HepG2 (cell line): ENCODE measurements at regions not wholly inside any gene's neighbourhood (a gene's known extent, or its start where the extent isn't known, plus 50 kb on each side); places are given as distances from the start of the nearest gene placed in this dataset.

Source experiments
- BORCS8-MEF2B ChIP-seq: sonication (generic); formaldehyde crosslinking; IDR thresholded peaks from 2 replicates; pipeline ENCODE4 v1.8.0; 2022; ENCODE audit warnings: mild to moderate bottlenecking, missing genetic modification reagents
- FOXP4 ChIP-seq: sonication (generic); formaldehyde crosslinking; IDR thresholded peaks from 2 replicates; pipeline ENCODE4 v1.4.0; 2020; ENCODE audit warnings: missing genetic modification reagents
- GFI1 ChIP-seq: sonication (generic); formaldehyde crosslinking; IDR thresholded peaks from 2 replicates; pipeline ENCODE4 v1.5.0; 2020; ENCODE audit warnings: missing genetic modification reagents, mild to moderate bottlenecking, borderline replicate concordance
- HNF4G ChIP-seq, 2 experiments: sonication (generic) in 1 of 2; formaldehyde crosslinking in 1 of 2; IDR thresholded peaks; 2 replicates each; pipeline versions ENCODE4 v1.4.0 to v1.6.1; 2011 to 2020; ENCODE audit warnings: borderline replicate concordance in 2 of 2, low read depth in 2 of 2, mild to moderate bottlenecking in 2 of 2, low read length in 1 of 2, missing genetic modification reagents in 1 of 2, moderate library complexity in 1 of 2
- IRF9 ChIP-seq: sonication (generic); formaldehyde crosslinking; IDR thresholded peaks from 2 replicates; pipeline ENCODE4 v1.8.0; 2022; ENCODE audit warnings: missing genetic modification reagents, mild to moderate bottlenecking, borderline replicate concordance
- NRL ChIP-seq: sonication (generic); formaldehyde crosslinking; IDR thresholded peaks from 2 replicates; pipeline ENCODE4 v1.5.0; 2020; ENCODE audit warnings: missing genetic modification reagents, mild to moderate bottlenecking, moderate library complexity, borderline replicate concordance
- RNF219 ChIP-seq: sonication (generic); formaldehyde crosslinking; IDR thresholded peaks from 2 replicates; pipeline ENCODE4 v1.5.0; 2020; ENCODE audit warnings: mild to moderate bottlenecking, missing genetic modification reagents
- RXRA ChIP-seq: sonication (generic); formaldehyde crosslinking; IDR thresholded peaks from 2 replicates; pipeline ENCODE4 v1.5.1; 2020; ENCODE audit warnings: missing genetic modification reagents
- SALL2 ChIP-seq: sonication (generic); formaldehyde crosslinking; IDR thresholded peaks from 2 replicates; pipeline ENCODE4 v1.8.1; 2023; ENCODE audit warnings: mild to moderate bottlenecking, missing genetic modification reagents, inconsistent platforms
- SCMH1 ChIP-seq: sonication (generic); formaldehyde crosslinking; IDR thresholded peaks from 2 replicates; pipeline ENCODE4 v1.9.0; 2021; ENCODE audit warnings: missing genetic modification reagents, mild to moderate bottlenecking, borderline replicate concordance
- SOX13 ChIP-seq, 3 experiments: fragments of 450-650 bp in 1 of 3; sonication (generic) in 1 of 3; formaldehyde crosslinking in 1 of 3; IDR thresholded peaks in 2 of 3; conservative IDR thresholded peaks in 1 of 3; 2 replicates each; pipeline versions ENCODE4 v1.5.0 to v1.6.1; 2016 to 2020; ENCODE audit warnings: antibody characterized with exemption in 1 of 3, mild to moderate bottlenecking in 1 of 3, missing compliant biosample characterization in 1 of 3, missing genetic modification reagents in 1 of 3, moderate library complexity in 1 of 3
- TBP ChIP-seq: sonication (generic); formaldehyde crosslinking; IDR thresholded peaks from 2 replicates; pipeline ENCODE4 v1.5.0; 2020; ENCODE audit warnings: missing genetic modification reagents
- TCF7L2 ChIP-seq: IDR thresholded peaks from 2 replicates; pipeline ENCODE4 v1.6.1; 2011; ENCODE audit warnings: mild to moderate bottlenecking, low read depth, low read length, moderate library complexity
- TRIM22 ChIP-seq: fragments of 450-650 bp; IDR thresholded peaks from 2 replicates; pipeline ENCODE4 v1.6.1; 2017
- YY1 ChIP-seq: IDR thresholded peaks from 2 replicates; pipeline ENCODE4 v1.6.1; 2011; ENCODE audit warnings: low read length, low read depth, moderate library complexity, mild to moderate bottlenecking; ENCODE audit not compliant: insufficient read depth, insufficient replicate concordance
- ZBTB46 ChIP-seq: sonication (generic); formaldehyde crosslinking; IDR thresholded peaks from 2 replicates; pipeline ENCODE4 v1.4.0; 2020; ENCODE audit warnings: mild to moderate bottlenecking, missing genetic modification reagents, borderline replicate concordance
- ZNF121 ChIP-seq: sonication (generic); formaldehyde crosslinking; IDR thresholded peaks from 2 replicates; pipeline ENCODE4 v1.5.0; 2020; ENCODE audit warnings: mild to moderate bottlenecking, missing genetic modification reagents
- ZNF567 ChIP-seq: sonication (generic); formaldehyde crosslinking; IDR thresholded peaks from 2 replicates; pipeline ENCODE4 v1.8.1; 2023; ENCODE audit warnings: mild to moderate bottlenecking, missing genetic modification reagents, borderline replicate concordance
- ZNF839 ChIP-seq: sonication (generic); formaldehyde crosslinking; IDR thresholded peaks from 2 replicates; pipeline ENCODE4 v1.4.0; 2020; ENCODE audit warnings: missing genetic modification reagents, mild to moderate bottlenecking, borderline replicate concordance

- TF ChIP-seq RXRA (CRISPR knock-in tag) (no peak; the same call in 1 of the 2 replicates), BORCS8-MEF2B (no peak), SALL2 (CRISPR knock-in tag) (no peak), TBP (CRISPR knock-in tag) (no peak), TCF7L2 (no peak), YY1 (no peak), NRL (CRISPR knock-in tag) (no peak), ZNF567 (no peak), ZNF121 (CRISPR knock-in tag) (no peak), FOXP4 (CRISPR knock-in tag) (0 out of 2 replicates have a peak, but pooled peaks have one; percentile 14), ZNF839 (CRISPR knock-in tag) (no peak), SCMH1 (CRISPR knock-in tag) (no peak), SOX13 (IDR thresholded peaks at IDR 0.05) (no peak), SOX13 (CRISPR knock-in tag; conservative IDR thresholded peaks at IDR 0.05 in 1 of 2, IDR thresholded peaks at IDR 0.05 in 1 of 2) (peak in 1 of 2 experiments; percentile 82; a peak in 2 of 4 replicates), RNF219 (CRISPR knock-in tag) (no peak), GFI1 (CRISPR knock-in tag) (peak; percentile 75), TRIM22 (no peak), HNF4G (IDR thresholded peaks at IDR 0.05; ENCODE audit: borderline replicate concordance, low read depth, low read length) (no peak), HNF4G (CRISPR knock-in tag; IDR thresholded peaks at IDR 0.05; ENCODE audit: borderline replicate concordance, low read depth) (no peak), ZBTB46 (CRISPR knock-in tag) (no peak), IRF9 (no peak)
These were observed 561.1 kb downstream of the NPHP4 start (continued) for GRCh38 chr1:5430911-5431697.
